HepG2 (cell line): ENCODE measurements at regions not wholly inside any gene's neighbourhood (a gene's known extent, or its start where the extent isn't known, plus 50 kb on each side); places are given as distances from the start of the nearest gene placed in this dataset.

ENCODE experiments used
- ATAC-seq: fragments of 200-7000 bp; cut with Tn5 transposase; 3 replicates; pipeline ENCODE4 v1.9.1; 2020; ENCODE audit warnings: mild to moderate bottlenecking, moderate library complexity
- BruUV-seq: library from RNA; stranded (reverse); fragments of 400-500 nt; replicated peaks from 2 replicates; lab custom pipeline; 2021; lab: Mats Ljungman, UMichigan
- CTCF ChIA-PET: fragments of 300-600 bp; formaldehyde crosslinking; extraction: SDS; loops from one replicate; lab custom pipeline; 2021; ENCODE audit warnings: low total read pairs, inconsistent platforms, low intra/inter-chr PET ratio; lab: Yijun Ruan, JAX
- POLR2A ChIA-PET: fragments of 350-600 bp; sonication (Branson Sonifier 250); formaldehyde crosslinking; loops from one replicate; lab custom pipeline; 2020; ENCODE audit warnings: antibody characterized with exemption, inconsistent platforms; lab: Yijun Ruan, JAX
- DNase-seq: peaks from one replicate; pipeline ENCODE4 v3.0.0-alpha.2; 2015; ENCODE audit warnings: low spot score
- FAIRE-seq: peaks from 3 replicates; lab custom pipeline; 2011; peaks lifted over from hg19 to GRCh38; lab: Jason Lieb, UNC
- H2AFZ ChIP-seq: one replicate; pipeline ENCODE4 v1.6.1; 2011; ENCODE audit warnings: low read length, inconsistent platforms
- H3K27ac ChIP-seq: fragments of 300-600 bp; 3 replicates; pipeline ENCODE4 v1.8.0; 2011; ENCODE audit warnings: mixed run types, mild to moderate bottlenecking, mixed read lengths, low read length, inconsistent platforms; ENCODE audit not compliant: insufficient read depth; ENCODE audit errors: extremely low read length
- H3K27me3 ChIP-seq, 2 experiments: fragments of 200-600 bp in 1 of 2; 2 replicates in 1 of 2; 3 replicates in 1 of 2; pipeline versions ENCODE4 v1.6.0 to v1.8.0; 2011; ENCODE audit warnings: low read length in 2 of 2, mild to moderate bottlenecking in 2 of 2, moderate library complexity in 2 of 2, inconsistent platforms in 1 of 2; ENCODE audit not compliant: insufficient read depth in 2 of 2, control insufficient read depth in 1 of 2
- H3K36me3 ChIP-seq, 2 experiments: fragments of 200-600 bp in 1 of 2; replicated peaks in 1 of 2; 2 replicates in 1 of 2; 3 replicates in 1 of 2; pipeline versions ENCODE4 v1.5.1 to v1.8.0; 2011; ENCODE audit warnings: low read length in 2 of 2, inconsistent platforms in 1 of 2; ENCODE audit not compliant: insufficient read depth in 2 of 2, control insufficient read depth in 1 of 2
- H3K4me1 ChIP-seq: 2 replicates; pipeline ENCODE4 v1.5.1; 2012; ENCODE audit warnings: low read length, inconsistent platforms; ENCODE audit not compliant: insufficient read depth
- H3K4me2 ChIP-seq: 2 replicates; pipeline ENCODE4 v1.6.0; 2011; ENCODE audit warnings: low read depth, low read length, inconsistent platforms
- H3K4me3 ChIP-seq, 3 experiments: fragments of 200-600 bp in 1 of 3; sonication (generic), shearing (Covaris generic) in 1 of 3; replicated peaks in 1 of 3; 2 replicates each; pipeline ENCODE4 v1.5.1; 2011 to 2016; ENCODE audit warnings: low read length in 3 of 3, inconsistent platforms in 2 of 3, low read depth in 2 of 3, mild to moderate bottlenecking in 2 of 3, control low read depth in 1 of 3, mixed read lengths in 1 of 3; ENCODE audit not compliant: insufficient read depth in 1 of 3
- H3K79me2 ChIP-seq: one replicate; pipeline ENCODE4 v1.6.1; 2011; ENCODE audit warnings: low read length, inconsistent platforms; ENCODE audit not compliant: insufficient read depth
- H3K9ac ChIP-seq: 2 replicates; pipeline ENCODE4 v1.6.0; 2011; ENCODE audit warnings: mild to moderate bottlenecking, low read depth, low read length, inconsistent platforms; ENCODE audit not compliant: insufficient read depth
- H3K9me3 ChIP-seq: 2 replicates; pipeline ENCODE4 v1.5.1; 2012; ENCODE audit warnings: mild to moderate bottlenecking, low read length
- H4K20me1 ChIP-seq: 2 replicates; pipeline ENCODE4 v1.6.0; 2011; ENCODE audit warnings: inconsistent platforms, mild to moderate bottlenecking, low read length, moderate library complexity; ENCODE audit not compliant: insufficient read depth
- CBFB ChIP-seq: sonication (generic); formaldehyde crosslinking; IDR thresholded peaks from 2 replicates; pipeline ENCODE4 v1.4.0; 2020; ENCODE audit warnings: missing genetic modification reagents
- CBX1 ChIP-seq: IDR thresholded peaks from one replicate; pipeline ENCODE4 v1.6.1; 2016; ENCODE audit warnings: antibody characterized with exemption, low read depth
- CSRNP2 ChIP-seq: sonication (generic); formaldehyde crosslinking; conservative IDR thresholded peaks from 2 replicates; pipeline ENCODE4 v1.8.0; 2022; ENCODE audit warnings: low read depth, missing genetic modification reagents
- ELF3 ChIP-seq: IDR thresholded peaks from 2 replicates; pipeline ENCODE4 v1.6.1; 2016; ENCODE audit warnings: missing genetic modification reagents, missing compliant biosample characterization
- GABPB1 ChIP-seq: IDR thresholded peaks from 2 replicates; pipeline ENCODE4 v1.6.1; 2016; ENCODE audit warnings: mild to moderate bottlenecking, missing genetic modification reagents, moderate library complexity, missing compliant biosample characterization
- HES4 ChIP-seq: sonication (generic); formaldehyde crosslinking; IDR thresholded peaks from 2 replicates; pipeline ENCODE4 v1.9.0; 2021; ENCODE audit warnings: mild to moderate bottlenecking, missing genetic modification reagents, borderline replicate concordance
- KLF6 ChIP-seq: IDR thresholded peaks from 2 replicates; pipeline ENCODE4 v1.8.0; 2016; ENCODE audit warnings: missing biosample characterization, missing genetic modification reagents
- LRRFIP1 ChIP-seq: sonication (generic); formaldehyde crosslinking; conservative IDR thresholded peaks from 2 replicates; pipeline ENCODE4 v1.4.0; 2020; ENCODE audit warnings: missing genetic modification reagents
- MEF2D ChIP-seq: sonication (generic); formaldehyde crosslinking; IDR thresholded peaks from 2 replicates; pipeline ENCODE4 v1.5.1; 2020; ENCODE audit warnings: mild to moderate bottlenecking, missing genetic modification reagents
- SP140L ChIP-seq: sonication (generic); formaldehyde crosslinking; IDR thresholded peaks from 2 replicates; pipeline ENCODE4 v1.4.0; 2020; ENCODE audit warnings: missing genetic modification reagents, borderline replicate concordance
- XRCC5 ChIP-seq: fragments of 200-400 bp; formaldehyde crosslinking; optimal IDR thresholded peaks from 2 replicates; pipeline ENCODE3; 2017; ENCODE audit warnings: mild to moderate bottlenecking, low read length
- ZNF138 ChIP-seq: sonication (generic); formaldehyde crosslinking; IDR thresholded peaks from 2 replicates; pipeline ENCODE4 v1.5.0; 2020; ENCODE audit warnings: mild to moderate bottlenecking, low read depth, missing genetic modification reagents
- ZNF143 ChIP-seq: sonication (generic); formaldehyde crosslinking; IDR thresholded peaks from 2 replicates; pipeline ENCODE4 v1.4.0; 2020; ENCODE audit warnings: missing genetic modification reagents
- ZNF263 ChIP-seq: sonication (generic); formaldehyde crosslinking; IDR thresholded peaks from 2 replicates; pipeline ENCODE4 v1.4.0; 2020; ENCODE audit warnings: missing genetic modification reagents
- ZNF530 ChIP-seq: sonication (generic); formaldehyde crosslinking; IDR thresholded peaks from 2 replicates; pipeline ENCODE4 v1.5.0; 2020; ENCODE audit warnings: low read depth, mild to moderate bottlenecking, missing genetic modification reagents
- WGBS: methylation state at CpG from one replicate; pipeline ENCODE4 v1.1.6; 2017; ENCODE audit warnings: low lambda C conversion rate; 5-methylcytosine and 5-hydroxymethylcytosine counted together
- in situ Hi-C: cut with HindIII; loops from 2 replicates; pipeline ENCODE4 v1.10.0; 2017; ENCODE audit warnings: low pct_unique_long_range_greater_than_20kb; ENCODE audit not compliant: extremely low pct_ligation_motif_present
- intact Hi-C: fragments of 100-400 bp; cut with micrococcal nuclease; formaldehyde crosslinking; loops from one replicate; pipeline ENCODE4 v1.10.0; 2022; ENCODE audit not compliant: unreplicated experiment
- TF ChIP-seq, protein P1 (sequence below): sonication (generic); formaldehyde crosslinking; IDR thresholded peaks from 2 replicates; pipeline ENCODE4 v1.5.0; 2020; ENCODE audit warnings: mild to moderate bottlenecking, missing genetic modification reagents

- no peak for TF ChIP-seq ELF3
- no peak for TF ChIP-seq CSRNP2 (CRISPR knock-in tag)
- TF ChIP-seq, all 625 proteins: peak for 0
Measured at GRCh38 chr6:90976341-90976740, 389.5 kb upstream of the MAP3K7 start (continued).

- no peaks in the 10 kb centered on the region for H3K27me3 ChIP-seq
- H3K36me3 ChIP-seq = no peaks in the 10 kb centered on the region
- H3K79me2 ChIP-seq = no peaks in the 10 kb centered on the region
- no peak overlapping the region for H2AFZ ChIP-seq
- BruUV-seq = no TSS peak
- H3K9me3 ChIP-seq = no peaks in the 10 kb centered on the region
- H3K4me2 ChIP-seq = no peak overlapping the region
- H3K4me3 ChIP-seq = no peak overlapping the region
- POLR2A ChIA-PET = no interaction called here
- no peak for DNase-seq
- H3K9ac ChIP-seq = no peak overlapping the region
- H4K20me1 ChIP-seq = no peaks in the 10 kb centered on the region
- TF ChIP-seq ZNF143 (CRISPR knock-in tag) (no peak), XRCC5 (no peak), LRRFIP1 (CRISPR knock-in tag) (no peak), GABPB1 (no peak), CBFB (CRISPR knock-in tag) (no peak), ZNF263 (CRISPR knock-in tag) (no peak), KLF6 (CRISPR knock-in tag) (no peak), SP140L (CRISPR knock-in tag) (no peak), ZNF138 (CRISPR knock-in tag) (no peak), CBX1 (no peak), MEF2D (CRISPR knock-in tag) (no peak), ZNF530 (no peak), HES4 (no peak)
- TF ChIP-seq, protein P1, sequence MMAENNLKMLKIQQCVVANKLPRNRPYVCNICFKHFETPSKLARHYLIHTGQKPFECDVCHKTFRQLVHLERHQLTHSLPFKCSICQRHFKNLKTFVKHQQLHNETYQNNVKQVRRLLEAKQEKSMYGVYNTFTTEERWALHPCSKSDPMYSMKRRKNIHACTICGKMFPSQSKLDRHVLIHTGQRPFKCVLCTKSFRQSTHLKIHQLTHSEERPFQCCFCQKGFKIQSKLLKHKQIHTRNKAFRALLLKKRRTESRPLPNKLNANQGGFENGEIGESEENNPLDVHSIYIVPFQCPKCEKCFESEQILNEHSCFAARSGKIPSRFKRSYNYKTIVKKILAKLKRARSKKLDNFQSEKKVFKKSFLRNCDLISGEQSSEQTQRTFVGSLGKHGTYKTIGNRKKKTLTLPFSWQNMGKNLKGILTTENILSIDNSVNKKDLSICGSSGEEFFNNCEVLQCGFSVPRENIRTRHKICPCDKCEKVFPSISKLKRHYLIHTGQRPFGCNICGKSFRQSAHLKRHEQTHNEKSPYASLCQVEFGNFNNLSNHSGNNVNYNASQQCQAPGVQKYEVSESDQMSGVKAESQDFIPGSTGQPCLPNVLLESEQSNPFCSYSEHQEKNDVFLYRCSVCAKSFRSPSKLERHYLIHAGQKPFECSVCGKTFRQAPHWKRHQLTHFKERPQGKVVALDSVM = no peak
- FAIRE-seq = no peak
- no peaks in the 10 kb centered on the region for H3K4me1 ChIP-seq
- WGBS = 3% methylated on average over 2 of the region's 2 CpGs
- in situ Hi-C loops = no loop called here
- intact Hi-C loops = no loop called here
- no peak overlapping the region for H3K27ac ChIP-seq
- ATAC-seq = no peak
- CTCF ChIA-PET = no interaction called here
Measured at GRCh38 chr6:90975741-90976140, 388.9 kb upstream of the MAP3K7 start.
